ENCODE measurements at regions not wholly inside any gene's neighbourhood (a gene's known extent, or its start where the extent isn't known, plus 50 kb on each side); places are given as distances from the start of the nearest gene placed in this dataset.
"Not testable (repeated sequence)": the region's sequence is repeated elsewhere in the genome, so short reads cannot be mapped to it uniquely, and the experiment has no call there.

GRCh38 chr7:53302496-53303246 is 267.2 kb downstream of the POM121L12 start:
- peaks cover 8% of the 10 kb centered on the region for H3K9me3 Mint-ChIP-seq
- no peaks in the 10 kb centered on the region for H3K27me3 Mint-ChIP-seq
- no peaks in the 10 kb centered on the region for H3K36me3 Mint-ChIP-seq
- no peak for DNase-seq
- H3K27ac Mint-ChIP-seq = no peak overlapping the region
- CTCF ChIA-PET = no interaction called here
- H3K4me3 Mint-ChIP-seq = no peak overlapping the region
- H3K4me1 Mint-ChIP-seq = no peaks in the 10 kb centered on the region

DNA sequence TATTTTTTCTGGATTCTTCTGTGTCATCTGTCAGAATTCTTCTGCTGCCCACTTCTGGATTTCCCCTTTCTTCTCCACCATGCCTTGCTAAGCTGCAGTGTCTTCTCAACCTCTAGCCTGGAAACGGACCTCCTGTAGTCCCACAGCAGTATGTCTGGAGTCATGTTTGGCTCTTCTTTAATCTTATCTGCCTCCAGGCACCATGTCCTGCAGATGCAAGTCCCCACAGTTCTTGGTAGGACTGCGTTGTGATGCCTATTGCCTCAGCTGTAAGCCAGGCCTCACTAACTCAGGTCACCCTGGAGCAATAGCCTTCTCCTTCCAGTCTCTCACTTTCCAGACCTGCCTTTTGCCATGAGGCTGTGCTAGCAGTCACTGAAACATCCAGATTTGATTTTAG is 268.3 kb downstream of the POM121L12 start:
- Mint-ChIP-seq H3K27ac (no peak overlapping the region), H3K4me1 (no peaks in the 10 kb centered on the region), H3K4me3 (no peak overlapping the region), H3K27me3 (no peaks in the 10 kb centered on the region), H3K9me3 (peaks cover 8% of the 10 kb centered on the region), H3K36me3 (no peaks in the 10 kb centered on the region)
- DNase-seq = no peak
- CTCF ChIA-PET = no interaction called here

DNA sequence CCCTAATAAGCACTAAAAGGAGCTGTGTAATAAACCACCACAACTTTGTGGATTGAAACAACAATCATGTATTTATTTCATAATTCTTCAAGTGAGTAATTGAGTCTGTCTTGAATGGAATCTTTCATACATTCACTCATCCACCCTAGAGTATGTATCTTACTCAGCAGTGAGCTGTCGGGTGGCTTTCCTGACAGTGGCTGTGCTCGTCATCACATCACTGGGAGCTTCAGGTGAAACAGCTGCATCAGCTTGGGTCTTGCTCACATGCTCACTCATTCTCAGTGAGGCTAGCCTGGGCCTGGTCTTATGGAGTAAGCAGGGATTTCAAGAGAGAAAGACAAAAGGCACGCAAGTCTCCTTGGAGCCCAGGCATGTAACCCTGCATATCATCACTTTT is 271.4 kb downstream of the POM121L12 start:
- no peaks in the 10 kb centered on the region for H3K36me3 Mint-ChIP-seq
- peaks cover 17% of the 10 kb centered on the region for H3K9me3 Mint-ChIP-seq
- H3K27me3 Mint-ChIP-seq = no peaks in the 10 kb centered on the region
- no peaks in the 10 kb centered on the region for H3K4me1 Mint-ChIP-seq
- no peak overlapping the region for H3K4me3 Mint-ChIP-seq
- CTCF ChIA-PET = no interaction called here
- DNase-seq = no peak
- H3K27ac Mint-ChIP-seq = no peak overlapping the region

DNA sequence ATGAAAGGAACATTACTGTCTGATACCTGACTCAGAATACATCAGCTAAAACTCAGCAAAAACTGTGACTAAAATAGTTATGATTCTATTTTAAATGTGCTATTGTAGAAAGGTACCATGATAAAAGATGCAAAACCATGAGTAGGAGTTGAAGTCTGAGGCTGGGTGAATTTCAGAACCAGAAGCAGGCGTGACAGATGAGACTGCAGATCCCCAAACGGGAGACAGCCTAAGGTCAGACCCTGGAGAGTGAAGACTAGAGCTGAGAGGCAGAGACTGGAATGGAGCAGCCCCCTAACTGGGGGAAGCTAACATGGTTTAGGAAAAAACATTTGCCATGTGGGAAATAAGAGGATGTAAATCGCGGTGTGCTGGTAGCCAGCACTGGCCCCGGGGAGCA is 275.8 kb downstream of the POM121L12 start:
- H3K27me3 Mint-ChIP-seq = no peaks in the 10 kb centered on the region
- H3K4me1 Mint-ChIP-seq = no peaks in the 10 kb centered on the region
- no peak for DNase-seq
- no peaks in the 10 kb centered on the region for H3K36me3 Mint-ChIP-seq
- H3K9me3 Mint-ChIP-seq = peaks cover 18% of the 10 kb centered on the region
- no peak overlapping the region for H3K27ac Mint-ChIP-seq
- H3K4me3 Mint-ChIP-seq = no peak overlapping the region
- CTCF ChIA-PET = no interaction called here

DNA sequence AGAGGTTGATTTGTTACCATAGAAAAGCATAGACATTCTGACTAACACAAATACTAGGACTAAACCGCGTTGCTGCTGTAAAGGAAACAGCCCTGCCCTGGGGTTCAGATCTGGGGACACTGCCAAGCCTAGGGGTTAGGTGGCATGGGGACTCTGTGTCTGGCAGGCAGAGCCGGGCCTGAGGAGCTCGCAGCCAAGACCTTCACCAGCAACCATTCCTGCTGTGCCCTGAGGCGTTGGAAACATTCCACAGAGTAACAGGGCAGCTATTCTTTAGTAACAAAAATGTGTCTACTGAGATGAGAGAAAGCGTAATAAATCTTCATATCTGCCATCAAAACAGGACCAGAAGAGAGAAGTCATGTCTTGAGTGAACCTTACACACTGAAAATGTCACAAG is 280.5 kb downstream of the POM121L12 start:
- DNase-seq = no peak
- H3K4me3 Mint-ChIP-seq = no peak overlapping the region
- peaks cover 20% of the 10 kb centered on the region for H3K9me3 Mint-ChIP-seq
- no peaks in the 10 kb centered on the region for H3K4me1 Mint-ChIP-seq
- no peaks in the 10 kb centered on the region for H3K27me3 Mint-ChIP-seq
- CTCF ChIA-PET = no interaction called here
- no peaks in the 10 kb centered on the region for H3K36me3 Mint-ChIP-seq
- H3K27ac Mint-ChIP-seq = no peak overlapping the region

DNA sequence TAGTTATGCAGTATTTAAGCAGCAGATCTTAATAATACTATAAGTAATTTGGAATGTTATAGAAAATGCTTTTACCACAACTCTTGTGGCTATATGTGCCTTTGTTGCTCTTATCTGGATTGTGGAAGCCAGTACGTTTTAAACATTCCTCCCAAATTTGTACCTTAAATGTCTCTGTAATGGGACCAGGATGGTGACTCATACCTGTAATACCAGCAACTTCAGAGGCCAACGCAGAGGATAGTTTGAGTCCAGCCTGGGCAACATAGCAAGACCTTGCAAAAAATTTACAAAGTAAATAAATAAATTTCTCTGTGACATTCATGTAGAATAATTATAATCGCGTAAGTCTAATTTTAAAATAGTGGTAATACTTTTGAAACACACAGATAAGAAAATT is 283.1 kb downstream of the POM121L12 start:
- CTCF ChIA-PET = no interaction called here
- Mint-ChIP-seq H3K36me3 (no peaks in the 10 kb centered on the region), H3K4me3 (no peak overlapping the region), H3K27ac (no peak overlapping the region), H3K4me1 (no peaks in the 10 kb centered on the region), H3K9me3 (peaks cover 23% of the 10 kb centered on the region), H3K27me3 (no peaks in the 10 kb centered on the region)
- no peak for DNase-seq

DNA sequence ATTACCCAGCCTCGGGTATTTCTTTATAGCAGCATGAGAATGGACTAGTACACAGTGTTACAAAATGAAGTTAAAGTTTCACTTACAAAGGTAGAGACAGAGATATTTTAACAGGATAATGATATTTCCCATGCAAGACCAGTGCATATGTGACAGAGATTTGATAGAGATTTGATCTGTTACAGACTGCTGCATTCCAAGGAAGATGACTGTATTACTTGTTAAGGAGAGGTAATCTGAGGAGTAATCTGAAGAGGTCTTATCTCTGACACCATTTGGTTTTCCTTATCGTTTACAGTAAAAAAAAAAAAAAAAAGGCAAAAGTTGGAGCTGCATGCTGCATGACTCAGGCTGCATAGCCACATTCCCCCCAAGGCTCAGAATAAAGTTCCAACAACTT is 289.6 kb downstream of the POM121L12 start:
- H3K36me3 Mint-ChIP-seq = no peaks in the 10 kb centered on the region
- CTCF ChIA-PET = no interaction called here
- no peaks in the 10 kb centered on the region for H3K4me1 Mint-ChIP-seq
- H3K27me3 Mint-ChIP-seq = no peaks in the 10 kb centered on the region
- no peak for DNase-seq
- H3K9me3 Mint-ChIP-seq = peaks cover 24% of the 10 kb centered on the region
- H3K4me3 Mint-ChIP-seq = no peak overlapping the region
- H3K27ac Mint-ChIP-seq = no peak overlapping the region

- no peak for DNase-seq
- peaks cover 28% of the 10 kb centered on the region for H3K9me3 Mint-ChIP-seq
Observed at GRCh38 chr7:53326634-53327033, 291.2 kb downstream of the POM121L12 start.

GRCh38 chr7:53336105-53336668 is 300.8 kb downstream of the POM121L12 start:
- Mint-ChIP-seq H3K4me1 (no peaks in the 10 kb centered on the region), H3K27ac (no peak overlapping the region), H3K36me3 (no peaks in the 10 kb centered on the region), H3K9me3 (peaks cover 22% of the 10 kb centered on the region), H3K27me3 (no peaks in the 10 kb centered on the region), H3K4me3 (no peak overlapping the region)
- CTCF ChIA-PET = no interaction called here
- no peak for DNase-seq

More at GRCh38 chr7:53326634-53327033, 291.2 kb downstream of the POM121L12 start:
- no peak overlapping the region for H3K4me3 Mint-ChIP-seq
- H3K36me3 Mint-ChIP-seq = no peaks in the 10 kb centered on the region
- no peaks in the 10 kb centered on the region for H3K27me3 Mint-ChIP-seq
- no peak overlapping the region for H3K27ac Mint-ChIP-seq
- H3K4me1 Mint-ChIP-seq = no peaks in the 10 kb centered on the region
- CTCF ChIA-PET = no interaction called here

DNA sequence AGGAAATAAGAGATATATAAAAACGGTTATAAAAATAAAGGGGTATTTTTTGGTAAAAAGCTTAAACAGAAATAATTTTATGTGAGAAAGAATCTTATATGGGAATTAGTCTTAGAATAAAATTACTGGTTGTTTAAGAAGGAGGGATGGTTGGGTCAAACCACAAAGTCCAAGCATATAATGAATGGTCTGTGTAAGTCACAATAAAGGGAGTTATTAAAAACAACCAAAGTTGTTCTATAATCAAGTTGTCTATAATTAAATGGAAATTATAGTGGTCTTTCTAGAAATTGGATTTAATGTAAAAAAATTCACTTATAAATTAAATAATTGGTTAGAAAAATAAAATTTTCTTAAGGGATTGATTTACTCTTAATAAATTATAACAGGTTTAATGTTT is 304.8 kb downstream of the POM121L12 start:
- H3K36me3 Mint-ChIP-seq = no peaks in the 10 kb centered on the region
- H3K27me3 Mint-ChIP-seq = no peaks in the 10 kb centered on the region
- peaks cover 38% of the 10 kb centered on the region for H3K9me3 Mint-ChIP-seq
- no peak overlapping the region for H3K27ac Mint-ChIP-seq
- CTCF ChIA-PET = no interaction called here
- no peaks in the 10 kb centered on the region for H3K4me1 Mint-ChIP-seq
- H3K4me3 Mint-ChIP-seq = no peak overlapping the region
- DNase-seq = no peak

GRCh38 chr7:53350241-53350640 is 314.8 kb downstream of the POM121L12 start:
- Mint-ChIP-seq H3K4me1 (no peaks in the 10 kb centered on the region), H3K4me3 (no peak overlapping the region), H3K9me3 (peaks cover 4% of the 10 kb centered on the region), H3K27me3 (no peaks in the 10 kb centered on the region), H3K27ac (no peak overlapping the region), H3K36me3 (no peaks in the 10 kb centered on the region)
- CTCF ChIA-PET = no interaction called here
- DNase-seq = no peak

DNA sequence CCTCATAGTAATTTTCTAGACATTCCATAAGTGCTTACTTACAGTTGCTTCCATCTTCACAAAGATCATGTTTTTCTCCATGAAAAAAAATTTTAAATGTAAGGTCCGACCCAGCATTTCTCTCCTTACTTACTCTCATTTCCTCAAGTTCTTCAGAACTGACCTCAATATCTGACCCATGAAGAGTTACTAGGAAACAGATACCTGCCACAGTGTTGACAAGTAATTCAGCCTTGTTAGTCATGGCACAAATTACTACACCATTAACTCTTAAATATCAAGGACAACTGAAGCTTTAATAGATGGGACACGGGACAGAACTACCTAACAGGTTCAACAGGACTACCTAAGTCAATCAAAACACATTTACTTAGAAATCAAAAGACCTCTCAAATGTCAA is 316.2 kb downstream of the POM121L12 start:
- no peak overlapping the region for H3K4me3 Mint-ChIP-seq
- no peaks in the 10 kb centered on the region for H3K36me3 Mint-ChIP-seq
- DNase-seq = no peak
- no peaks in the 10 kb centered on the region for H3K27me3 Mint-ChIP-seq
- H3K4me1 Mint-ChIP-seq = no peaks in the 10 kb centered on the region
- no peak overlapping the region for H3K27ac Mint-ChIP-seq
- CTCF ChIA-PET = no interaction called here
- H3K9me3 Mint-ChIP-seq = peaks cover 4% of the 10 kb centered on the region

DNA sequence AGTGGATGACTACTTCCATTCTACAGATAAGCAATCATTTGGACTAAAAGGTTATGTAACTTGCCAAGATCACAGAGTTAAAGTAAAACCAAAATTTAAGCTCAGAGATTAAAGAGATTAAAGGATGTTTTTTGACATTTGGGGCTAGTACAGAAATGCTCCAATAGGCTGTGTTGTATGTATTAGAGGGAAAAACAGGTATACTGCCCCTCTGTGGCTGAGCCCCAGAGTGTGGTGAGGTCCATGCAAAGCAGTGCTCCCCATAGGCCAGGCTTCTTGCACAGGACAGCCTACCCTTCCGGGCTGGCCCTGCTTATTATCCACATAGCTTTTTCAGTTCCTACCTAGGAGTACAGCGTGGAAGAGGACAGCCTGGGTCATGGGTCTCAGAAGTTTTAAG is 322.8 kb downstream of the POM121L12 start:
- Mint-ChIP-seq H3K27me3 (no peaks in the 10 kb centered on the region), H3K36me3 (no peaks in the 10 kb centered on the region), H3K27ac (no peak overlapping the region), H3K9me3 (peaks cover 24% of the 10 kb centered on the region), H3K4me1 (no peaks in the 10 kb centered on the region), H3K4me3 (no peak overlapping the region)
- DNase-seq = no peak
- CTCF ChIA-PET = no interaction called here

DNA sequence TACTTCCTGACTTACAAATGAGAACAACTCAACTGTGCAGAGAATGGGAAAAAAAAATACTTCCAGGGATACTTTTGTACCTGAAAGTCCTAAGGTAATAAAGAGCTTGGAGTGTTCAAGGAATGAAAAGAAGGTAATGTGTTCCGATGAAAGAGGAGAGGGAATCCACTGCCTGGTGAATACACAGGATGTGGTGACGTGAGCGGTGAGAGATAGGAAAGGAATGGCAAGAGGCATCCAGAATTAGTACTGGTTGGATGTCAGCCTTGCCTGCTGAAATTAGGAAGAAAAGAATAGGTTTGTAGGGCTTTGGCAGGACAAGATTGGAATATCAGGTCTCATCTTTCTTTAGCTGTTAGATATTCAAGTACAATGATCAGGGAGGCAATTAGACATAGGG is 347.7 kb downstream of the POM121L12 start:
- Mint-ChIP-seq H3K4me1 (no peaks in the 10 kb centered on the region), H3K9me3 (peaks cover 23% of the 10 kb centered on the region), H3K36me3 (no peaks in the 10 kb centered on the region), H3K27ac (no peak overlapping the region), H3K27me3 (no peaks in the 10 kb centered on the region), H3K4me3 (no peak overlapping the region)
- no peak for DNase-seq
- CTCF ChIA-PET = interaction anchor here (0.6 kb wide), 1 partner anchor 803 kb away, joined by 3 read pairs; no protein-coding TSS in a partner anchor

GRCh38 chr7:53385239-53385638 is 349.8 kb downstream of the POM121L12 start:
- H3K27ac Mint-ChIP-seq, H3K4me3 Mint-ChIP-seq, H3K27me3 Mint-ChIP-seq, H3K36me3 Mint-ChIP-seq, DNase-seq, H3K4me1 Mint-ChIP-seq, CTCF ChIA-PET: not testable (repeated sequence)
- peaks cover 16% of the 10 kb centered on the region for H3K9me3 Mint-ChIP-seq
